DND-41 (cell line): ENCODE measurements at regions not wholly inside any gene's neighbourhood (a gene's known extent, or its start where the extent isn't known, plus 50 kb on each side); places are given as distances from the start of the nearest gene placed in this dataset.

Source experiments
- CTCF ChIP-seq: IDR thresholded peaks from 2 replicates; pipeline ENCODE4 v1.5.1; 2012; ENCODE audit warnings: borderline replicate concordance, low read length, moderate library complexity, mild to moderate bottlenecking; ENCODE audit not compliant: poor library complexity, severe bottlenecking; ENCODE audit errors: extremely low read depth
- EZH2 ChIP-seq: IDR thresholded peaks from 3 replicates; pipeline ENCODE4 v1.6.1; 2012; ENCODE audit warnings: borderline replicate concordance, low read depth, mild to moderate bottlenecking, moderate library complexity, low read length, inconsistent platforms; ENCODE audit not compliant: severe bottlenecking

- TF ChIP-seq CTCF = no peak
- TF ChIP-seq EZH2 = no peak
Measured at GRCh38 chr4:108370291-108371141, 201.8 kb upstream of the LEF1 start.
